ENCODE measurements at regions not wholly inside any gene's neighbourhood (a gene's known extent, or its start where the extent isn't known, plus 50 kb on each side); places are given as distances from the start of the nearest gene placed in this dataset.

DNA sequence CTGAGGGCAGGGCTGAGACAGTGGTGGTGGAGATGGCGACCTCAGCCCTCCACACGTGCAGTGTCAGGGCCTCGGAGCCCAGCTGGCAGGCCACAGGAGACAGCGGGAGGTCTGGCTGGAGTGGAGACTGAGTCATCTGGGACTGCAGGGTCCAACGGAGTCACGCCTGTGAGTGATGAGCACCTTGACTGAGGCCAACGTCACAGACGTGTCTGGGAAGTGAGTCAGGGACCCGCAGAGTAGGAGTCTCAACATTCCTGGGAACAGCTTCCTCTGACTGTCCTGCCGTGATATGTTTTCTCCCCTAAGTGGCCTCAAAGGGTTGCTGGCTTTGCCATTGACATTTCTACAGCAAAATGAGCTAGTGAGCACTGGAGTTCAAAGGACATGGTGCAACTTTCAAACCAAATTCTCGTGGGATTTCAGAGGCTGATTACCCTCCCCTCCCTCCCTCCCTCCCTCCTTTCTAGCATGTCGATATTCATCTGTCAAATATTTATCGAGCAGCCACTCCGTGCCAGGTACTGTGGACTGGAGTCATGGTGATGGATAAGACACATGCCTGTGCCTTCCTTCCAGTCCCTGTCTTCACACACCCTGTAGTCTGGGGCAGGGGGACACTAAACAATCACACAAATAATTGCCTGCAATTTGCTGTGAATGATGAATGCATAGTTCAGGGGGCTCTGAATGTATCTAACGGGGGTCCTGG is 53.3 kb upstream of the AMOTL2 start:
- TF ChIP-seq ZNF70 (CRISPR knock-in tag; IDR thresholded peaks at IDR 0.05) (no peak), SNAI2 (CRISPR knock-in tag; IDR thresholded peaks at IDR 0.05) (0 out of 2 replicates have a peak, but pooled peaks have one; percentile 25), BACH2 (CRISPR knock-in tag; IDR thresholded peaks at IDR 0.05; ENCODE audit: borderline replicate concordance) (no peak), ISL1 (CRISPR knock-in tag; IDR thresholded peaks at IDR 0.05) (no peak), TCF4 (CRISPR knock-in tag; IDR thresholded peaks at IDR 0.05; ENCODE audit: borderline replicate concordance) (no peak), ARNTL (CRISPR knock-in tag; IDR thresholded peaks at IDR 0.05; ENCODE audit: borderline replicate concordance, low read depth) (no peak), ZNF565 (CRISPR knock-in tag; conservative IDR thresholded peaks at IDR 0.05; ENCODE audit: low read depth) (no peak), ZFP3 (CRISPR knock-in tag; IDR thresholded peaks at IDR 0.05) (peak; percentile 67)
- TF ChIP-seq, protein P1, sequence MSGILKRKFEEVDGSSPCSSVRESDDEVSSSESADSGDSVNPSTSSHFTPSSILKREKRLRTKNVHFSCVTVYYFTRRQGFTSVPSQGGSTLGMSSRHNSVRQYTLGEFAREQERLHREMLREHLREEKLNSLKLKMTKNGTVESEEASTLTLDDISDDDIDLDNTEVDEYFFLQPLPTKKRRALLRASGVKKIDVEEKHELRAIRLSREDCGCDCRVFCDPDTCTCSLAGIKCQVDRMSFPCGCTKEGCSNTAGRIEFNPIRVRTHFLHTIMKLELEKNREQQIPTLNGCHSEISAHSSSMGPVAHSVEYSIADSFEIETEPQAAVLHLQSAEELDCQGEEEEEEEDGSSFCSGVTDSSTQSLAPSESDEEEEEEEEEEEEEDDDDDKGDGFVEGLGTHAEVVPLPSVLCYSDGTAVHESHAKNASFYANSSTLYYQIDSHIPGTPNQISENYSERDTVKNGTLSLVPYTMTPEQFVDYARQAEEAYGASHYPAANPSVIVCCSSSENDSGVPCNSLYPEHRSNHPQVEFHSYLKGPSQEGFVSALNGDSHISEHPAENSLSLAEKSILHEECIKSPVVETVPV (CRISPR knock-in tag; IDR thresholded peaks at IDR 0.05), result no peak
- TF ChIP-seq, protein P2, sequence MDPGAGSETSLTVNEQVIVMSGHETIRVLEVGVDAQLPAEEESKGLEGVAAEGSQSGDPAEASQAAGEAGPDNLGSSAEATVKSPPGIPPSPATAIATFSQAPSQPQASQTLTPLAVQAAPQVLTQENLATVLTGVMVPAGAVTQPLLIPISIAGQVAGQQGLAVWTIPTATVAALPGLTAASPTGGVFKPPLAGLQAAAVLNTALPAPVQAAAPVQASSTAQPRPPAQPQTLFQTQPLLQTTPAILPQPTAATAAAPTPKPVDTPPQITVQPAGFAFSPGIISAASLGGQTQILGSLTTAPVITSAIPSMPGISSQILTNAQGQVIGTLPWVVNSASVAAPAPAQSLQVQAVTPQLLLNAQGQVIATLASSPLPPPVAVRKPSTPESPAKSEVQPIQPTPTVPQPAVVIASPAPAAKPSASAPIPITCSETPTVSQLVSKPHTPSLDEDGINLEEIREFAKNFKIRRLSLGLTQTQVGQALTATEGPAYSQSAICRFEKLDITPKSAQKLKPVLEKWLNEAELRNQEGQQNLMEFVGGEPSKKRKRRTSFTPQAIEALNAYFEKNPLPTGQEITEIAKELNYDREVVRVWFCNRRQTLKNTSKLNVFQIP (CRISPR knock-in tag; IDR thresholded peaks at IDR 0.05; ENCODE audit: borderline replicate concordance, low read depth), result peak; percentile 45; the same call in 1 of the 2 replicates
- peak; percentile 88 for ATAC-seq

GRCh38 chr3:134426660-134427181 is 52.5 kb upstream of the AMOTL2 start:
- peak; percentile 32 for ATAC-seq
- TF ChIP-seq ZFP3 (CRISPR knock-in tag; IDR thresholded peaks at IDR 0.05) (no peak), OSR1 (CRISPR knock-in tag; IDR thresholded peaks at IDR 0.05) (no peak), ZFP30 (CRISPR knock-in tag; IDR thresholded peaks at IDR 0.05) (no peak), TSHZ2 (CRISPR knock-in tag; IDR thresholded peaks at IDR 0.05) (no peak), TCF4 (CRISPR knock-in tag; IDR thresholded peaks at IDR 0.05; ENCODE audit: borderline replicate concordance) (no peak), ARNTL (CRISPR knock-in tag; IDR thresholded peaks at IDR 0.05; ENCODE audit: borderline replicate concordance, low read depth) (no peak), ISL1 (CRISPR knock-in tag; IDR thresholded peaks at IDR 0.05) (no peak), ZNF565 (CRISPR knock-in tag; conservative IDR thresholded peaks at IDR 0.05; ENCODE audit: low read depth) (no peak), CSDC2 (CRISPR knock-in tag; IDR thresholded peaks at IDR 0.05) (no peak), CREB5 (CRISPR knock-in tag; IDR thresholded peaks at IDR 0.05; ENCODE audit: low read depth) (no peak), RARB (CRISPR knock-in tag; IDR thresholded peaks at IDR 0.05) (no peak), ZC3H10 (CRISPR knock-in tag; IDR thresholded peaks at IDR 0.05) (no peak), BACH2 (CRISPR knock-in tag; IDR thresholded peaks at IDR 0.05; ENCODE audit: borderline replicate concordance) (no peak)
- TF ChIP-seq, protein P2 (CRISPR knock-in tag; IDR thresholded peaks at IDR 0.05; ENCODE audit: borderline replicate concordance, low read depth), result no peak
- TF ChIP-seq, protein P3, sequence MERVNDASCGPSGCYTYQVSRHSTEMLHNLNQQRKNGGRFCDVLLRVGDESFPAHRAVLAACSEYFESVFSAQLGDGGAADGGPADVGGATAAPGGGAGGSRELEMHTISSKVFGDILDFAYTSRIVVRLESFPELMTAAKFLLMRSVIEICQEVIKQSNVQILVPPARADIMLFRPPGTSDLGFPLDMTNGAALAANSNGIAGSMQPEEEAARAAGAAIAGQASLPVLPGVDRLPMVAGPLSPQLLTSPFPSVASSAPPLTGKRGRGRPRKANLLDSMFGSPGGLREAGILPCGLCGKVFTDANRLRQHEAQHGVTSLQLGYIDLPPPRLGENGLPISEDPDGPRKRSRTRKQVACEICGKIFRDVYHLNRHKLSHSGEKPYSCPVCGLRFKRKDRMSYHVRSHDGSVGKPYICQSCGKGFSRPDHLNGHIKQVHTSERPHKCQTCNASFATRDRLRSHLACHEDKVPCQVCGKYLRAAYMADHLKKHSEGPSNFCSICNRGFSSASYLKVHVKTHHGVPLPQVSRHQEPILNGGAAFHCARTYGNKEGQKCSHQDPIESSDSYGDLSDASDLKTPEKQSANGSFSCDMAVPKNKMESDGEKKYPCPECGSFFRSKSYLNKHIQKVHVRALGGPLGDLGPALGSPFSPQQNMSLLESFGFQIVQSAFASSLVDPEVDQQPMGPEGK (CRISPR knock-in tag; IDR thresholded peaks at IDR 0.05; ENCODE audit: borderline replicate concordance), result no peak
- TF ChIP-seq, protein P1 (CRISPR knock-in tag; IDR thresholded peaks at IDR 0.05), result no peak
